ENCODE measurements at regions not wholly inside any gene's neighbourhood (a gene's known extent, or its start where the extent isn't known, plus 50 kb on each side); places are given as distances from the start of the nearest gene placed in this dataset.
"Not testable (repeated sequence)": the region's sequence is repeated elsewhere in the genome, so short reads cannot be mapped to it uniquely, and the experiment has no call there.

DNA sequence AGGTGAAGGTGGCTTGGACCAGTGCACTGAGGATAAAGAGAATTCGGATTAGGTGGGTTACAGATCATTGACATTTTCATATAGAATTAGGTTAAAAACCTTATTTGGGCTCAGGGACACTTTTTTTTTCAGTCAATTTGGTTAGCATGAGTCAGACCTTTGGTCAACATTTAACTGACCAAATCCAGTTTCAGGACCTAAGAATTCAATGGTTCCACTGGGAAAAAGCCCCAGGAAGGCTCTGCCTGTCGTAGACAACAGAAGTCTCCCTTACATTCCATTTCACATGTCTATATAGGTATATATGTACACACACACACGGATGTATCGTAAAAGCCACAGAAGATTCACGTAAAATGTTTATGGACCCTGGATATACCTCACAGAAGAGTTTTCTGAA lies 184.2 kb upstream of the RREB1 start:
- no peak for DNase-seq

- DNase-seq = no peak
Observed at GRCh38 chr6:6924708-6925107, 183.1 kb upstream of the RREB1 start.

DNA sequence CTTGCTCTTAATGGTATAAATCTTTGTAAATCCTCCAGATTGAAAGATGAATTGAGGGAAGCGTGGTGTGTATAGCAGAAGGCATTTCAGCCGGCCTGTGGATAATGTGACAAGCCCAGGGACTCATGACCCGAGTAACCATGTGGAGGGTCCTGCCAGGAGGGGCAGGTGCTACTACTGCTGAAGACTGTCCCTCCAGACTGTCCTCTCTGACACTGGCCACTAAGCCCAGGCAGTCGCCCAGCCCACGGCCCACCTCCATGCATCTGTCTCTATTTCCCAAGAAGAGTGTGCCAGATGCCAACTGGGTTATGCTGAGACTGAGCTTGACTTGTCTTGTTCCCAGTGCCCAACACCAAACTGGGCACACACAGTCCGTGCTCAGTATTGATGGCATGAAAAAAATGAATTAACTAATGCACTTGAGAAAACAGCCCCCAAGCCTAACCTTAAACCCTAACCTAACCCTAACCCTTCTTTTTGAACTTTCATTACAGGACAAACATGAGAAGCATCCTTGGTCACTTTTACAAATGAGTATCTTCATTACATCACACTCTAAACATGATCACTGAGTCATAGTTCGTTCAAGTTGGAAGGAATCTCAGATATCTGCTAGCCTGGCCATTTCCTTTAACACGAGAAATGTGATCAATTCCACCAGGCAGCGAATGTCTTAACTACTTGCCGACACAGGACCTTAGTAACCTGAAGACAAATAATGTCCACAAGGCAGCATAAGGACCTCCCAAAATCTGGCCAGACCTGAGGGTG lies 182.2 kb upstream of the RREB1 start:
- no peak for DNase-seq

DNA sequence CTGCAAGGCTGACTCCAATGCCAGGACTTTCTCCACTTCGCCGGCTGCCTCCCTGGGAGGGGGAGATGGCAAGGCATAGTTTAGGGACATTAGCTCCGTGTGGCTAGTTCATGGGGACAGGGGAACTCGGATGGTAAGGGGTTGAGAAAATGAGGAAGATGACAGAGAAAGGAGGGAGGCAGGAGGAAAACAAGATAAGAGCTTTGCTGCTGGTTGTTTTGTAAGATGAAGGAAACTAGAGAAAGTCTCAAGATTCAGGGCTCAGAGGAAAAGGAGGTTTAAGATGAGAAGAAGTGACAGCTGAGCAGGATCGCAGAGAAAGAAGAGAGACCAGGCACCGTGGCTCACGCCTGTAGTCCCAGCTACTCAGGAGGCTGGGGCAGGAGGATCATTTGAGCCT lies 180.9 kb upstream of the RREB1 start:
- no peak for DNase-seq

GRCh38 chr6:6927521-6928361 lies 180.0 kb upstream of the RREB1 start:
- DNase-seq = no peak

DNA sequence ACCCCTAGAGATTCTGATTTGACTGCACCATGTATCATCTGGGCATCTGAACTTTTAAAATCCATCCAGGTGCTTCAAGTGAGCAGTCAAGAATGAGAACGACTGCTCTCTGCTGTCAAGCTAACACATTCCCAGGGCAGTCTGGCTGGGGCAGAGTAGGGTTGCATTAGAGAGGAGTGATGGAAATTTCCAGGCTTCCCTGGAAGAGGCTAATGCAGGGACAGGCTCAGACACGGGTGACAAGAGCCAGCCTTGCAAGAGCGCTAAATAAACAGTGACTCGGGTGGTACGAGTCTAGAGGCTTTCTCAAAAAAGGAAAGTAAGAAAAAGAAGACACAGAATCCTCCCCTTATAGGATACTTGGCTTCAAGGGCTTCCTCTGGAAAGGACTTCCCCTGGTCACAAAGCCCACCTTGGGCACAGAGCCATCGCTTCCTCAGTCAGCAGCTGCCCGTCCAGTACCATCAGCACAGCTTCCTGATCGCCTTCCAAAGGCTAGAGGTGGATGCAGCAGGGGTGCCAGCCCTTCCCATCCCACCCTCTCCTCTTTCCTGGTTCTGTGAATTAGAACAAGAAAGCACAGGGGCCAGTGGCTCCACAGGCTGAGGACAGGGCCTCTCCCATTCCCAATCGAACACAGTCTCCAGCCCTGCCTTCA lies 177.4 kb upstream of the RREB1 start:
- no peak for DNase-seq

DNA sequence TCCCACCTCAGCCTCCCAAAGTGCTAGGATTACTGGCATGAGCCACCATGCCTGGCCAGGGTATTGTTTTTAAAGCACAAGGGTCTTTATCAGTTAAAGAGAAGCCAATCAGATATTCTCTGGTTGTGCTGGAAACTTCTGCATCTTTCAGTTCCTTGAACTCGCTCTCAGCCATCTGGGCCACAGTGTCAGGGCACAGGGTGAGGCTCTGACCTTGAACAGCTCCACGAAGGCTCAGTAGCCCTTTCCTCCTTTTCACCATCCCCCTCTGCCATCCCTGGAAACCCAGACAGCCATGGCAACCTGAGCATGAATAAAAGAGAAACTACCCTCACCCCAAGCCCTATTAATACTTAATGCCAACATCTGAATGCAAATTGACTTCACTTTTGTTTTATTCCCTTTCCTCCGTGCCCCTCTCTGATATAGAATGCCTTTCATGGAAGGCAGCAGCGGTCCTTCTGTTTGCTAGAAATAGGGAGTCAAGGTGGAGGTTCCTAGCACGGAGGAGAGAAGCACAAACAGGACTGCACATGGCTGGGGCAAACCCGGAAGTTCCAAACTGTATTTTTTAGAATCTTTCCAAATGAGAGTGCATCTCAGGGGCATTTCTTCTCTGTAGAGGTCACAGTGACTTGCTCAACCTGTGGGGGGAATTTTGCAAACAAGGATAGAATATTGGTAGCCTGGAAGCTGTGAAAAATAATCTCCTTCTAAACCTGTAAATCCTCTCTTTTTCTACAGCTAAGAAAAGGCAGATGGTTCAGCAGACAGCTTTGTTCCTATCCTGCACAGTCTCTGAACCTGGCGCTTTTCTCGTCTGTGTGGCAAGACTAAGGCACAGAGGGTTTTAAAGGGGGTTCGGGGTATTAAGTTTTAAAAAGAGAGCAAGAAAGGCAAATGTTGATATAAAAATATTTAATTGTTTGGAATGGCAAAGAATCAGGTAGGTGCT lies 176.4 kb upstream of the RREB1 start:
- no peak for DNase-seq

DNA sequence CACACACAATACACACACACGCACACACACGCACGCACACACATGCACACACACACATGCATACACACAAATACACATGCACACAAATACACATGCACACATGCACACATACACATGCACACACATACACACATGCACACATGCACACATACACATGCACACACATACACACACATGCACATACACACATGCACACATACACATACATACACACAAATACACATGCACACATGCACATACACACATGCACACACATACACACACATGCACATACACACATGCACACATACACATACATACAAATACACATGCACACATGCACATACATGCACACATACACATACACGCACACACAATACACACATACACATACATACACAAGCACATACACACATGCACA lies 175.4 kb upstream of the RREB1 start:
- DNase-seq = no peak

DNA sequence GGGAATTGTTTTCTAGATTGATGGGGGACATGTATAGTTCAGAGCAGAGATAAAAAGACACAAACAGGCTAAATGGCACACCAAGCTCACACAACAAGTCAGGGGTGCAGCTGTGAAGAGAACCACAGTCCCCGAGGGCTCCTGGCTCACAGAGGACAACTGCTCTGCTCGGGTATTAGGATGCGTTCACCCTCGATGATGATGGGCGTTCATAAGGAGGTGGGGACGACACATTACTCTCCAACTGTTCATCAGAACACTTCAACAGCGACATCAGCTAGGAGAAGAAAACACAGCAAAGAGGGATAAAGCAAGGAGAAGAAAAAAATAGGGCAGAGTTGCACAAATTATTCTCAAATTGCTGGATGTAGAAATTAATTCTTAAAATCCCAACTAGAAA lies 174.8 kb upstream of the RREB1 start:
- no peak for DNase-seq

DNA sequence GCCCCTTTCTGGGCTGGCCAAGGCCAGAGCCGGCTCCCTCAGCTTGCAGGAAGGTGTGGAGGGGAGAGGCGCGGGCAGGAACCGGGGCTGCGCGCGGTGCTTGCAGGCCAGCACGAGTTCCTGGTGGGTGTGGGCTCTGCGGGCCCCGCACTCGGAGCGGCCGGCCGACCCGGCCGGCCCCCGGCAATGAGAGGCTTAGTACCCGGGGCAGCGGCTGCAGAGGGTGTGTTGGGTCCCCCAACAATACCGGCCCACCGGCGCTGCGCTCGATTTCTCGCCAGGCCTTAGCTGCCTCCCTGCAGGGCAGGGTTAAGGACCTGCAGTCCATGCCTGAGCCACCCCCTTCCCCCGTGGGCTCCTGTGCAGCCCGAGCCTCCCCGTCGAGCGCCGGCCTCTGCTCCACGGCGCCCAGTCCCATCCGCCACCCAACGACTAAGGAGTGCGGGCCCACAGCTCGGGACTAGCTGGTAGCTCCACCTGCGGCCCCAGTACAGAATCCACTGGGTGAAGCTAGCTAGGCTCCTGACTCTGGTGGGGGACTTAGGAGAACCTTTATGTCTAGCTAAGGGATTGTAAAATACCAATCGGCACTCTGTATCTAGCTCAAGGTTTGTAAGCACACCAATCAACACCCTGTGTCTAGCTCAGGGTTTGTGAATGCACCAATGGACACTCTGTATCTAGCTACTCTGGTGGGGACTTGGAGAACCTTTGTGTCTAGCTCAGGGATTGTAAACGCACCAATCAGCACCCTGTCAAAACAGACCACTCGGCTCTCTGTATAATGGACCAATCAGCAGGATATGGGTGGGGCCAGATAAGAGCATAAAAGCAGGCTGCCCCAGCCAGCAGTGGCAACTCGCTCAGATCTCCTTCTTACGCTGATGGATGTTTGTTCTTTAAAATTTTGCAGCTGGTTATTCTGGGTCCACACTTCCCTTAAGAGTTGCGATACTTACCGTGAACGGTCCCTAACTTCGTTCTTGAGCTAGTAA lies 167.4 kb upstream of the RREB1 start:
- no peak for DNase-seq

DNA sequence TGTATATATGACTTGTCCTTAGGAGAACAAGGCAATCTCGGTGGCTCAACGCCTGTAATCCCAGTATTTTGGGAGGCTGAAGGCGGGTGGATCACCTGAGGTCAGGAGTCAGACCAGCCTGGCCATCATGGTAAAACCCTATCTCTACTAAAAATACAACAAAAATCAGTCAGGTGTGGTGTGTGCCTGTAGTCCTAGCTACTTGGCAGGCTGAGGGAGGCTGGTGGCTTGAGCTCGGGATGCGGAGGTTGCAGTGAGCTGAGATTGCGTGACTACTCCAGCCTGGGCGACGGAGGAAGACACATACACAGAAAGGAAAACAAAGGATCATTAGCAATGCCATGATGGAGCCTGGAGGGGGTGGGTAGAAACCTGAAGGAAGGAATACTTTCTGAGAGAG lies 166.6 kb upstream of the RREB1 start:
- DNase-seq = no peak

GRCh38 chr6:6942091-6942490 lies 165.7 kb upstream of the RREB1 start:
- DNase-seq = no peak

DNA sequence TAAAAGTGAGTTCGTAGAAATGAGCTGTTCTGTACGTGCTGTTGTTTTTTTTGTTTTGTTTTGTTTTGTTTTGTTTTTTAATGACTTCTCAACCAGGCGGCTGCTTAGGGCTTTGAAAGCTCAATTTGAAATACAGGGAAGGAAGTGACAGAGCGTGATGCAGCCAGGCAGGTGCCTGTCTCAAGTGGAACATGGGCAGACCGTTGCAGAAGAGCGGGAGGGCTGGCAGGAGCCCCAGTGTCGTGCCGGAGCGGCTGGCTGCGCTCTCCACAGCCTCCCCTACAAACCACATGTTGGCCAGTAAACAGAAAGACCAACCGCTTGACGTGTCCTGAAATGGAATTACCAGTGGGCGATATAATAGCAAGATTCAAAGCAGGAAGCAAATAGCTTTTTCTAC lies 164.9 kb upstream of the RREB1 start:
- DNase-seq = no peak

DNA sequence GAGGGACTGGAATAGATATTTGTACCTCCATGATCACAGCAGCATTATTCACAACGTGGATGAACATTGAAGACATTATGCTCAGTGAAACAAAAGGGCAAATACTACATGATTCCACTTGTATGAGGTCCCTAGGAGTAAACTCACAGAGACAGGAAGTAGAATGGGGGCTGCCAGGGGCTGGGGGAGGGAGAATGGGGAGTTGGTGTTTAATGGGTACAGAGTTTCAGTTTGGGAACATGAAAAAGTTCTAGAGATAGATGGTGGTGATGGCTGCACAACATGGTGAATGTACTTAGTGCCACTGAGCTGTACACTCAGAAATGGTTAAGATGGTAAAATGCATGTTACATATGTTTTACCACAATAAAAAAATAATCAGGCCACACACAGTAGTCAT lies 164.3 kb upstream of the RREB1 start:
- DNase-seq = no peak

DNA sequence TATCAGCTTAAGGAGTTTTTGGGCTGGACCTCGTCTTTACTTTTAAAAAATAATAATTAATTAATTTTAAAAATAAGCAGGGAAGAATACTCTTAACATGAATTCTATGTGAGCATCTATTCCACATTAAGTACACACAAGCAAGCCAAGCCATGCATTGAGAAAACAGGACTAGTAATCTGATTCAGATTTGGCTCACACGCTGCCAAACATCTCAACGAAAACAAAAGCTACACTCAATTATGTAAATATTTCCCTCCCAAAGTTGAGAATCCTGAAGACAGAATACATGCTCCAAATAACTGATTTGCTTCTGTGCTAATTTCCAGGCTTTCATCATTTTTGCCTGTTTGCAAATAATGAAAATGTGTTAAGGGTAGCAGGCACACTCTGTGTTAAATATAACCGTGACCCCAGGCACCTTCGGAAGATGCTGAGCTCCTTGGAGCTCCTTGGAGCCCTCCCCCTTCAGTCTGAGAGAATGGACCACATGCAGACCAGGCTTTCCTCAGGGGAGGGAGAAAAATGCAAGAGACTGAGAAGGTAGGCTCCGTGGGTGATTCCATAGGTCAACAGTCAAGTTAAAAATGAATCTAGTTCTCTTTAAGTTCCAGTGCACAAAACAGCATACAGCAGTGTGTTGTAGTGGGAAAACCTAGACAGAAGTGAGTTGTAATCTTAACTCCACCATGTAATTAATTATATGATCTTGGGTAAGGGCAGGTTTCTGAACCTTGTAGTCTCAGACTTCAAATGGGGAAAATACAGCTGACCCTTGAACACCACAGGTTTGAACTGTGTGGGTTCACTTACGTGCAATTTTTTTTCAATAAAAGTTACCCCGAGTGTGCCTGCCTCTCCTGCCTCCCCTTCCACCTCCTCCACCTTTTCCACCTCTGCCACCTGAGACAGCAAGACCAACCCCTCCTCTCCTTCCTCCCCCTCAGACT lies 161.3 kb upstream of the RREB1 start:
- DNase-seq = no peak

GRCh38 chr6:6950373-6951145 lies 157.2 kb upstream of the RREB1 start:
- DNase-seq = no peak

DNA sequence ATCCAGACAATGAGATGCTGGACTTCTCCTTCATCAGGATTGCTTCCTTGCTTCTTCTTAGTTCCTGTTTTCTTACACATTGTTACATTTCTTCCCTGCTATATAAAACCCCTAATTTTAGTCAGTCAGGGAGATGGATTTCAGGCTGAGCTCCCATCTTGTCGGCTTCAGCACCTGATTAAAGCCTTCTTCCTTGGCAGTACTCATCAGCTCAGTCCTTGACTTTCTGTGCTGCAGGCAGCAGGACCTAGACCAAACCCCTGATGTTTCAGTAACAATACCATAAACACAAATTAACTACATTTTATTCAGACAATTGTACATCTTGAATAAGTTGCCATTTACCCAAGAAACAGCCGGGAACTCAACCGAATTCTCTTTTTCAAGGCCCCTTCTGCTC lies 156.4 kb upstream of the RREB1 start:
- DNase-seq = no peak

DNA sequence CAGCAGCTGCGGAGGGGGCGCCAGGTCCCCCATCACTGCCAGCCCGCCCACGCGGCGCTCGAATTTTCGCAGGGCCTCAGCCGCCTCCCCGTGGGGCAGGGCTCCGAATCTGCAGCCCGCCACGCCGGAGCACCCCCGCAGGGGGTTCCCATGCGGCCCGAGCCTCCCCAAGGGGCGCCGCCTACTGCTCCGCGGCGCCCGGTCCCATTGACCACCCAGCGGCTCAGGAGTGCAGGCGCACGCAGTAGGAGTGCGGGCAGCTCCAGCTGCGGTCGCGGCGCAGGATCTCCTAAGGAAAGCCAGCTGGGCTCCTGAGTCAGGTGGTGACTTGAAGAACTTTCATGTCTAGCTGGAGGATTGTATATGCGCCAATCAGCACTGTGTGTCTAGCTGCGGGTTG lies 155.3 kb upstream of the RREB1 start:
- no peak for DNase-seq

DNA sequence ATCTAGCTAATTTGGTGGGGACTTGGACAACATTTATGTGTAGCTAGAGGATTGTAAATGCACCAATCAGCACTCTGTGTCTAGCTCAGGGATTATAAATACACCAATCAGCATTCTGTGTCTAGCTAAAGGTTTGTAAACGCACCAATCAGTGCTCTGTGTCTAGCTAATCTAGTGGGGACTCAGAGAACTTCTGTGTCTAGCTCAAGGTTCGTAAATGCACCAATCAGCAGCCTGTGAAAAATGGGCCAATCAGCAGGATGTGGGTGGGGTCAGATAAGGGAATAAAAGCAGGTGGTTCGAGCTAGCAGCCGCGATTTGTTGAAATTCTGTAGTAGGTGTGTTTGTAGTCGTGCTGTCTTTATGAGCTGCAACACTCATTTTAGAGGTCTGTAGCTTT lies 154.8 kb upstream of the RREB1 start:
- DNase-seq = not testable (repeated sequence)
